ENCODE measurements at regions not wholly inside any gene's neighbourhood (a gene's known extent, or its start where the extent isn't known, plus 50 kb on each side); places are given as distances from the start of the nearest gene placed in this dataset.

- TF ChIP-seq CTCF (IDR thresholded peaks at IDR 0.05; ENCODE audit: low read depth, low read length) (no peak), EZH2phosphoT487 (IDR thresholded peaks at IDR 0.05; ENCODE audit: low read depth) (no peak)
Observed at GRCh38 chr1:58290685-58291372, 255.7 kb downstream of the OMA1 start.
